ENCODE measurements at regions not wholly inside any gene's neighbourhood (a gene's known extent, or its start where the extent isn't known, plus 50 kb on each side); places are given as distances from the start of the nearest gene placed in this dataset.
"Not testable (repeated sequence)": the region's sequence is repeated elsewhere in the genome, so short reads cannot be mapped to it uniquely, and the experiment has no call there.

DNA sequence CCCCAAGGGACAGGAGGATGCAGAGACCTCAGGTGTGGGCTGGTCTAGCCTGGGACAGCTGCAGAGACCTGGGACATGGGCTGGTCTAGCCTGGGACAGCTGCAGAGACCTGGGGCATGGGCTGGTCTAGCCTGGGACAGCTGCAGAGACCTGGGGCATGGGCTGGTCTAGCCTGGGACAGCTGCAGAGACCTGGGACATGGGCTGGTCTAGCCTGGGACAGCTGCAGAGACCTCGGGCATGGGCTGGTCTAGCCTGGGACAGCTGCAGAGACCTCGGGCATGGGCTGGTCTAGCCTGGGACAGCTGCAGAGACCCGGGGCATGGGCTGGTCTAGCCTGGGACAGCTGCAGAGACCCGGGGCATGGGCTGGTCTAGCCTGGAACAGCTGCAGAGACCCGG is 310.8 kb downstream of the TEX29 start:
- in situ Hi-C loops (cut with HindIII; ENCODE audit: low sequenced_read_pairs), result not testable (repeated sequence)

GRCh38 chr13:111632906-111633305 is 312.5 kb downstream of the TEX29 start:
- in situ Hi-C loops (cut with HindIII; ENCODE audit: low sequenced_read_pairs), result no loop called here

- in situ Hi-C loops (cut with HindIII; ENCODE audit: low sequenced_read_pairs), result no loop called here
These were observed 313.0 kb downstream of the TEX29 start for GRCh38 chr13:111633401-111633800.

DNA sequence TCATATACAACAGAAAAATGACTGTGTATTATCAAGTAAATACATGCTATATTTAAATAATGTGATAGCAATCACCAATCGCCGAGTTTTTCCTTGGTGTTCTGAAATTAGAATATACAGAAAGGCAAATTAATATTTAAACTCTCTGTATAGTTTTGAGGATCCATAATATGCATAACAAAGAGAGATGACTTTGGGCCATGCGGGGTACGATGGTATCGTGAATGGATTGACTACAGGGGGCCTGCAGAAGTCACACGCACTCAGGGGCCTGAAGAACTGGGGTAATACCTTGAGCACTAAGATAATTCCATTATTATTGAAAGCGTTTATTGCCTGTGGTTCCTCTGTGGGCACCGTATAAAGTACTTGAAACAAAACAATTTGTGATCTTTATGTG is 314.0 kb downstream of the TEX29 start:
- in situ Hi-C loops (cut with HindIII; ENCODE audit: low sequenced_read_pairs), result no loop called here

- in situ Hi-C loops (cut with HindIII; ENCODE audit: low sequenced_read_pairs), result no loop called here
These were observed 315.8 kb downstream of the TEX29 start for GRCh38 chr13:111636271-111636670.

DNA sequence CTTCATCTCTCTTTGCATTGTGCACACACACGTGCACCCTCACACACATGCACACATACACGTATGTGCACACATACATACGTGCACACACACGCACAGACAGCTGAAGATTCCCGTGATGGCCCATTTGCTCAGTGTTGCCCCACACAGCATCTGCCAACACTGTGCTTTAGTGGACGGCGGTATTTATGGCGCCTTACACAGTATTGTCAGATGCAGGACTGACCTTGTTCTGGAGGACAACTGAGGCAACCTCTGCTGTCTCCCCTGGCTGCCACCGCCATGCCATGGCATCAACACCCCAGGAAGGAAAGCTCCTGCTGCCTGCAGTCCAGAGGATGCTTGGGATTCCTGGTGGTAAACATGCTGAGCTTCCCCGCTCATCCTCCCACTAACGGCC is 316.4 kb downstream of the TEX29 start:
- in situ Hi-C loops (cut with HindIII; ENCODE audit: low sequenced_read_pairs), result no loop called here

DNA sequence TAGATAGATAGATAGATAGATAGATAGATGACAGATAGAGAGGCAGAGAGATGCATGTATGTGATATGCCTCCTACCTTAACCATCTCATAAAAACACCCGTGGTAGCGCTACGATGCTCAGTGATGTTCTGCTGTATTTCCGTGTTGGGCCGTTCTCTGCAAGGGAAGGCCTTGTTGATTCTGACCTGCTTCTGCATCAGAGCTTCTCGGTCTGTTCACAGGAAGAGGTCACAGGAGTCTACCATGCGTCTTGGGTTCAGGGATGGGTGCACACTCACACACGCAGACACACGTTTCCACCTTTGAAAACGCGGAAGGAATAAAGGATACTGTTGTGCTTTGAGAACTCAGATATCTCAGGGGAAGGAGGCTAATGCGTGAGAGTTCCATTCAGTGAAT is 316.9 kb downstream of the TEX29 start:
- in situ Hi-C loops (cut with HindIII; ENCODE audit: low sequenced_read_pairs), result no loop called here

DNA sequence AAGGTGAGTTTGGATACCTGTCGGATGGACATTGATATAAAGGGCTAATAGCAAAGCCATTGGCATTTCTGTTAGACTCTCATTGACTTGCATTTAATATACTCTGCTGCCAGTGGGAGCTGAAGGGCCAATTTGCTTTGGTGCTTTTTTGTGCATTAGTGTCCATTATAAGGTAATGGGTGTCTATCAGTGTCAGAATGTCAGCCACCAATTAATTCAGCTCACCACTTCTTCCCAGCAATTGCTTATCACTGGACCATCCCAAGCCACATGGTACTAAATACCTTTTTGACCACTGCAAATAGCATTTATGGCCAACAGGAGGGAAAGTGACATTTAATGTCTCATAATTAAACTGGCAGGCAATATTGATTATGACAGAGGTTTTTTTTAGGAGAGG is 317.8 kb downstream of the TEX29 start:
- in situ Hi-C loops (cut with HindIII; ENCODE audit: low sequenced_read_pairs), result no loop called here

DNA sequence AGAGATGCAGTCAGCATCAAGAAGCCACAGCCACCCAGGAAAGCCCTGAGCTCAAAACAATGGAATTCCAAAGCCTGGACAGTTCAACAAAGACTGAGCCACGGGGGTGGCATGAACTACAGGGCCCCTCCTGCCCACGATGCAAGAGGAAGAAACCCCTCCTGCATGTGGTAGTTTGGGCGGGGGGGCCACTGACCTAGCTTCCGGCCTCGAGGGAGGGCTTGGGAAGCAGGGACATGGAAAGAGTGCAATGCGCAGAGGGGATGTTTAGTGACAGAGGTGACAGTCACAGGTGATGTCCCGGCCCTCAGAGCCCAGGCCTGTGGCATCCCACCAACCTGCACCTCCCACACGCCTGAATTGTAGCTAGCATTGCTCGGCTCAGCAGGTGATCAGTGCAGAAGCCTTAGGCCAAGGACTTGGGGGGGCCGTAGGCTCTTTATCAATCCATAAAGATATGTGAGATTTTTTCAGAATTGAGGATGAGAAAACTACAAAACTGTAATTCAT is 318.8 kb downstream of the TEX29 start:
- in situ Hi-C loops (cut with HindIII; ENCODE audit: low sequenced_read_pairs), result no loop called here

- in situ Hi-C loops (cut with HindIII; ENCODE audit: low sequenced_read_pairs), result loop anchor here (5.0 kb wide), 1 partner anchor 53 kb away; no protein-coding TSS in a partner anchor
These were observed 319.6 kb downstream of the TEX29 start for GRCh38 chr13:111640006-111640405.

- in situ Hi-C loops (cut with HindIII; ENCODE audit: low sequenced_read_pairs), result loop anchor here (5.0 kb wide), 1 partner anchor 53 kb away; no protein-coding TSS in a partner anchor
These were observed 320.0 kb downstream of the TEX29 start for GRCh38 chr13:111640476-111640875.

DNA sequence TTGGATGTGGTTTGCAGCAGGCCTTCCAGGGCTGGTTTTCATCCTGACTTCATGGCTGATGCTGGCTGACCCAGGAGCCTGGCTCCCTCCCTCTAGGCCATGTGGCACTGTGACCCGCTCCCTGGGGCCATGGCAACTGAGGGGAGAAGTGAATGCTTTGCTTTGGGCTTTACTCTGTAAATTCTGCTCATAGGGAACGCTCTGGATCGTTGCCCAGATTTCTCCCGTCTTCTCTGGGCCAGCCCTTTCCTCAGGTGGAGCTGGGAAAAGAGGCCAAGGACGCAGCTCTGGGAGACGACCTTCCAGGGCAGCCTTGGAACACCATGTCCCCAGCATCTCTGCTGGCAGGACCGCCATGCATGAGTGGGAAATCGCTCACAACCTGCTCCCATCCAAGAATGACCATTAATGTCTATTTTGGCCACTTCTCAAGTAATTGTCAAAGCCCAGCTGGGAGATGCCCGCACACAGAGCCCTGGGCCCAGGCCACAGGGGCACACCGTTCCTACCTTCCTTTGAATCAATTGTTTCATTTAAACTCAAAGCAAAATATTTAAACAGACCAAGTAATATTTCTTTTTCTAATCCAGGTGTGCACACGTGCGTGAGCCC is 321.8 kb downstream of the TEX29 start:
- in situ Hi-C loops (cut with HindIII; ENCODE audit: low sequenced_read_pairs), result loop anchor here (5.0 kb wide), 1 partner anchor 55 kb away; no protein-coding TSS in a partner anchor

GRCh38 chr13:111644750-111645149 is 324.3 kb downstream of the TEX29 start:
- in situ Hi-C loops (cut with HindIII; ENCODE audit: low sequenced_read_pairs), result loop anchor here (5.0 kb wide), 1 partner anchor 57 kb away; no protein-coding TSS in a partner anchor

GRCh38 chr13:111645198-111645597 is 324.8 kb downstream of the TEX29 start:
- in situ Hi-C loops (cut with HindIII; ENCODE audit: low sequenced_read_pairs), result no loop called here

- in situ Hi-C loops (cut with HindIII; ENCODE audit: low sequenced_read_pairs), result no loop called here
These were observed 325.4 kb downstream of the TEX29 start for GRCh38 chr13:111645598-111646455.

DNA sequence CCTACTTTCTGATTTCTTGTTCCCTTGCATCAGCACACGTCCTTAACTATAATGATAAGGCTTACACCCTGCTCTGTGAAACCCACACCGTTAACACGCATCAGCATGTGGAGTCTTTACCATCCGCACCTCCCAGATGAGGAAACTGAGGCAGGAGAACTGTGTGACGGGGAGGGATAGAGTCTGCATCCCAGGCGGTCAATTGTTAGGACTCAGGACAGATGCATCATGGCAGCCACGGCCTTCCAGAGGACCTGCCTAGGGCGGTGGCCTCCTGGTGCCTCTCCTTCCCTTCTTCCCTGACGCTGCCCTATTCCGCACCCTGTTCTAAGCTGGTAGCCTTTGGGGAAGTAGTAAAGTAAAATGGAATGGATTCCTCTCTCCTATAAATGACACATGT is 326.0 kb downstream of the TEX29 start:
- in situ Hi-C loops (cut with HindIII; ENCODE audit: low sequenced_read_pairs), result no loop called here

- in situ Hi-C loops (cut with HindIII; ENCODE audit: low sequenced_read_pairs), result no loop called here
These were observed 328.4 kb downstream of the TEX29 start for GRCh38 chr13:111648885-111649284.

GRCh38 chr13:111650626-111651025 is 330.2 kb downstream of the TEX29 start:
- in situ Hi-C loops (cut with HindIII; ENCODE audit: low sequenced_read_pairs), result no loop called here

GRCh38 chr13:111652676-111653075 is 332.2 kb downstream of the TEX29 start:
- in situ Hi-C loops (cut with HindIII; ENCODE audit: low sequenced_read_pairs), result no loop called here

GRCh38 chr13:111654531-111654930 is 334.1 kb downstream of the TEX29 start:
- in situ Hi-C loops (cut with HindIII; ENCODE audit: low sequenced_read_pairs), result no loop called here

DNA sequence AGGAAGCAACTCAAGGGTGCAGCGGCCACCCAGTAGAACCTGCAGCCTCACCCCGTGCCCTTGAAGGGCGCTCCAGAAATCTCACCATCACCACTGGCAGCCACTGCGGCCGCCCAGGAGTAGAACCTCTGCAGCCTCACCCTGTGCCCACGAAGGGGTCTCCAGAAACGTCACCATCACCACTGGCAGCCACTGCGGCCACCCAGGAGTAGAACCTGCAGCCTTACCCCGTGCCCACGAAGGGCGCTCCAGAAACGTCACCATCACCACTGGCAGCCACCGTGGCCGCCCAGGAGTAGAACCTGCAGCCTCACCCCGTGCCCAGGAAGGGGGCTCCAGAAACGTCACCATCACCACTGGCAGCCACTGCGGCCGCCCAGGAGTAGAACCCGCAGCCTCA is 336.0 kb downstream of the TEX29 start:
- in situ Hi-C loops (cut with HindIII; ENCODE audit: low sequenced_read_pairs), result no loop called here

DNA sequence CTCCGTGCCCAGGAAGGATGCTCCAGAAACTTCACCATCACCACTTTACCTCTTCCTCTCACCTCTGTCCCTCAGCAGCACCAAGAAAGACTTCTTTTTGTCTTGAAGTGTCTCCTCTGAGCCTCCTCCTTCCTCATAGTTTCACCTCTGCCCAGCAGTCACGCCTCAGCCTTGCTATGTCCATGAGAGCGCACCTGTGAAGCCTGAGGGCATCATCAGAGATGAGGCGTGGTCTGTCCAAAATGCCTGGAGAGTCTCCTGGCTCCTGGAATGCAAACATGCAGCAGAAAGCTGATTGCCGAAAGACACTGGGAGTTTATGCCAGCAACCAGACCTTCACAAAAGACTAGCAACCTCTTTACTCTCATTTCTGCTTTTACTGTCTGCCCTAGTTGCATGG is 336.6 kb downstream of the TEX29 start:
- in situ Hi-C loops (cut with HindIII; ENCODE audit: low sequenced_read_pairs), result no loop called here
